ENCODE measurements at regions not wholly inside any gene's neighbourhood (a gene's known extent, or its start where the extent isn't known, plus 50 kb on each side); places are given as distances from the start of the nearest gene placed in this dataset.

DNA sequence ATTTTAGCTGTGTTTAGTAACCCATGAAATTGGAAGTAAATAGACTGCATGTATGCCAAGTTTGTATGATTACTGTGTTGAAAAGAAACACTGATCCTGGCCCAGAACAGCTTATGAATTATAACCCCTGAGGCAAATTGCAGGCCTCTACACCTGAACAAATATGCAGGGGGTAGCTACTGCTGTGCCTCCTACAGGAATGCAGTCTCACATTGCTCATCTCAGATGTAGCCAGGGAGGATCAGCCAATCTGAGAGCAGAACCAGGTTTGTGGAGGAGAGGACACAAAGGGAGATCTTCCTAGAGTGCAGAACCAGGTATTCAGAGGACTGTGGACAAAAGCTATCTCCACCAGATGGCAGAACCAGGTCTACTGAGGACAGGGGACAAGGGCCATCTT, 442.2 kb upstream of the DDI1 start:
- ChIA-PET CTCF (interaction anchor here (0.6 to 1.1 kb wide), 4 partner anchors 9 to 1807 kb away, joined by 3 read pairs; no protein-coding TSS in a partner anchor), POLR2A (no interaction called here)
- H3K4me1 ChIP-seq (ENCODE audit: control insufficient read depth, insufficient read depth, low read length), result no peaks in the 10 kb centered on the region
- H3K36me3 ChIP-seq (ENCODE audit: control insufficient read depth in 2 of 2, insufficient read depth in 1 of 2, low read length in 2 of 2), result no peaks in the 10 kb centered on the region
- no peak overlapping the region for H3K27ac ChIP-seq (ENCODE audit: extremely low read depth, low read depth, low read length)
- H3K4me3 ChIP-seq (ENCODE audit: low read depth, low read length), result no peak overlapping the region
- TF ChIP-seq ZIC2 (tag by site-specific recombination; IDR thresholded peaks at IDR 0.05) (no peak), ZNF555 (tag by site-specific recombination; conservative IDR thresholded peaks at IDR 0.05) (no peak), ZNF777 (tag by site-specific recombination; IDR thresholded peaks at IDR 0.05; ENCODE audit: borderline replicate concordance) (no peak), SP7 (tag by site-specific recombination; IDR thresholded peaks at IDR 0.05) (no peak), FEZF1 (tag by site-specific recombination; IDR thresholded peaks at IDR 0.05) (no peak), HOXA7 (CRISPR knock-in tag; IDR thresholded peaks at IDR 0.05; ENCODE audit: borderline replicate concordance) (no peak), ZNF624 (tag by site-specific recombination; IDR thresholded peaks at IDR 0.05) (no peak), ZNF239 (tag by site-specific recombination; IDR thresholded peaks at IDR 0.05) (no peak), ZBTB1 (tag by site-specific recombination; IDR thresholded peaks at IDR 0.05) (no peak), ZBTB10 (tag by site-specific recombination; IDR thresholded peaks at IDR 0.05) (no peak)
- TF ChIP-seq, protein P1, sequence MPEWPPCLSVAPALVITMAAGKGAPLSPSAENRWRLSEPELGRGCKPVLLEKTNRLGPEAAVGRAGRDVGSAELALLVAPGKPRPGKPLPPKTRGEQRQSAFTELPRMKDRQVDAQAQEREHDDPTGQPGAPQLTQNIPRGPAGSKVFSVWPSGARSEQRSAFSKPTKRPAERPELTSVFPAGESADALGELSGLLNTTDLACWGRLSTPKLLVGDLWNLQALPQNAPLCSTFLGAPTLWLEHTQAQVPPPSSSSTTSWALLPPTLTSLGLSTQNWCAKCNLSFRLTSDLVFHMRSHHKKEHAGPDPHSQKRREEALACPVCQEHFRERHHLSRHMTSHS (tag by site-specific recombination; IDR thresholded peaks at IDR 0.05), result no peak
- TF ChIP-seq, protein P2, sequence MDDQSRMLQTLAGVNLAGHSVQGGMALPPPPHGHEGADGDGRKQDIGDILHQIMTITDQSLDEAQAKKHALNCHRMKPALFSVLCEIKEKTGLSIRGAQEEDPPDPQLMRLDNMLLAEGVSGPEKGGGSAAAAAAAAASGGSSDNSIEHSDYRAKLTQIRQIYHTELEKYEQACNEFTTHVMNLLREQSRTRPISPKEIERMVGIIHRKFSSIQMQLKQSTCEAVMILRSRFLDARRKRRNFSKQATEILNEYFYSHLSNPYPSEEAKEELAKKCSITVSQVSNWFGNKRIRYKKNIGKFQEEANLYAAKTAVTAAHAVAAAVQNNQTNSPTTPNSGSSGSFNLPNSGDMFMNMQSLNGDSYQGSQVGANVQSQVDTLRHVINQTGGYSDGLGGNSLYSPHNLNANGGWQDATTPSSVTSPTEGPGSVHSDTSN (CRISPR knock-in tag; IDR thresholded peaks at IDR 0.05), result no peak
- no peaks in the 10 kb centered on the region for H3K9me3 ChIP-seq (ENCODE audit: control insufficient read depth, insufficient read depth, low read depth, low read length)

DNA sequence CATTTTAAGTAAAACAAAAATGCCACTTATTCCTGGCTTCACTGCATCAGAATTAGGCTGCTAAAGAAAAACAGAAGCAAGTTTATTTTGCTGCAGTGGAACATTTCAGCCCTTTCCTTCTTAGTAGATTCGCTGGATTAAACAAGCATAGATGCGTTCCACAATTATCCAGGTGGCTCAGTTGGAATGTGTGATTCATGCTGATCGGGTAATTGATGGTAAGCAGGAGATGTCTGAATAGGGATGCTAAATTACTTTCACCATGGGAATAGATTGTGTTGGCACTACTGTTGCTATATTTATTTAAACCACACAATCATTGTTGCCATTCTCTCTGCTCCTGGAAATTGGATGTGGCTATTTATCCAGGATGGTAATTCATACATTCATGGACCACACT, 440.1 kb upstream of the DDI1 start:
- TF ChIP-seq ZNF16 (tag by site-specific recombination; IDR thresholded peaks at IDR 0.05; ENCODE audit: low read depth), result no peak
- ChIA-PET CTCF (no interaction called here), POLR2A (no interaction called here)
- H3K9me3 ChIP-seq (ENCODE audit: control insufficient read depth, insufficient read depth, low read depth, low read length), result no peaks in the 10 kb centered on the region
- no peaks in the 10 kb centered on the region for H3K36me3 ChIP-seq (ENCODE audit: control insufficient read depth in 2 of 2, insufficient read depth in 1 of 2, low read length in 2 of 2)
- H3K4me1 ChIP-seq (ENCODE audit: control insufficient read depth, insufficient read depth, low read length), result no peaks in the 10 kb centered on the region
- H3K4me3 ChIP-seq (ENCODE audit: low read depth, low read length), result no peak overlapping the region
- no peak overlapping the region for H3K27ac ChIP-seq (ENCODE audit: extremely low read depth, low read depth, low read length)

DNA sequence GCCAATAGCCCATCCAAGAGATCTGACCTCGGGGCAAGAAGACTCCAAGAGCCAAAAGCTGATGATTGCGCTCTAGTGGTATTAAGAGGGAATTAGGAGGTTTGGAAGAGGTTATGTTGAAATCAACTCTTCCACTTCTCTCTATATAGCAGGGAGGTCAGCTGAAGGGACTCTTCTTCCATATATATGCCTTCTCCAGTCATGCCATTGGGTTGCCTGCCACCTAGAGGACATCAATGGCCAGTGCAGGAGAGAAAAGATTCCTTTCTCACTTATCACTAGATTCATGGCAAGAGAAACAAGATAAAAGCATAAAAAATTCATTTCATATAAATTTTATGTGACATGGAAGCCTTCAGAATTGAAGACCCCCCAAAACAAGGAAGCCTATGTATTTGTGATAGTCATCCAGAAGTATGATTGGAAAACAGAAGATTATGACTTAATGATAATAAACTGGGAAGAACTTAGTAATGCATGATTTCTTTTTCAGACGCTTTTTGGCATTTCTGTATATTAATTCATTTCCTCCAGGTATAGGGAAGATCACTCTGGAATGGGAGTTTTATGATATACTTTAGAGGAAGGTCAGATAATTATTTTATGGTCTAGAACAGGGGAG, 435.1 kb upstream of the DDI1 start:
- H3K9me3 ChIP-seq (ENCODE audit: control insufficient read depth, insufficient read depth, low read depth, low read length), result no peaks in the 10 kb centered on the region
- no peak overlapping the region for H3K27ac ChIP-seq (ENCODE audit: extremely low read depth, low read depth, low read length)
- ChIA-PET CTCF (interaction anchor here (0.6 to 4.2 kb wide), 25 partner anchors 8 to 686 kb away, joined by 3 to 19 read pairs (median 4); no protein-coding TSS in a partner anchor), POLR2A (interaction anchor here (0.5 kb wide), 1 partner anchor 44 kb away, joined by 3 read pairs; no protein-coding TSS in a partner anchor)
- no peaks in the 10 kb centered on the region for H3K4me1 ChIP-seq (ENCODE audit: control insufficient read depth, insufficient read depth, low read length)
- peak; percentile 74 for TF ChIP-seq ZNF654 (tag by site-specific recombination; IDR thresholded peaks at IDR 0.05; ENCODE audit: low read depth)
- TF ChIP-seq YY2 (tag by site-specific recombination; IDR thresholded peaks at IDR 0.05), result no peak
- TF ChIP-seq ZNF292 (tag by site-specific recombination; IDR thresholded peaks at IDR 0.05; ENCODE audit: borderline replicate concordance, low read depth), result no peak
- H3K4me3 ChIP-seq (ENCODE audit: low read depth, low read length), result no peak overlapping the region
- no peaks in the 10 kb centered on the region for H3K36me3 ChIP-seq (ENCODE audit: control insufficient read depth in 2 of 2, insufficient read depth in 1 of 2, low read length in 2 of 2)

Measured in HEK293 (cell line).